Keratinocyte (primary cell): ENCODE measurements at regions not wholly inside any gene's neighbourhood (a gene's known extent, or its start where the extent isn't known, plus 50 kb on each side); places are given as distances from the start of the nearest gene placed in this dataset.

Experiments
- DNase-seq: peaks from one replicate; pipeline ENCODE4 v3.0.0-alpha.2; 2011; ENCODE audit warnings: low read depth, missing footprints, low spot score
- FAIRE-seq: peaks from 2 replicates; lab custom pipeline; 2011; peaks lifted over from hg19 to GRCh38; lab: Jason Lieb, UNC
- H2AFZ ChIP-seq: 2 replicates; pipeline ENCODE4 v1.6.0; 2012; ENCODE audit warnings: low read length, control low read depth, inconsistent platforms; ENCODE audit not compliant: control insufficient read depth
- H3K27ac ChIP-seq: 2 replicates; pipeline ENCODE4 v1.5.1; 2011; ENCODE audit warnings: low read length; ENCODE audit not compliant: control insufficient read depth, insufficient read depth
- H3K27me3 ChIP-seq: 3 replicates; pipeline ENCODE4 v1.6.0; 2011; ENCODE audit warnings: low read length; ENCODE audit not compliant: control insufficient read depth, insufficient read depth; ENCODE audit errors: extremely low read depth
- H3K36me3 ChIP-seq, 2 experiments: 2 replicates in 1 of 2; 3 replicates in 1 of 2; pipeline ENCODE4 v1.5.1; 2011; ENCODE audit warnings: low read length in 2 of 2, mild to moderate bottlenecking in 1 of 2; ENCODE audit not compliant: control insufficient read depth in 2 of 2, insufficient read depth in 2 of 2; ENCODE audit errors: extremely low read depth in 1 of 2
- H3K4me1 ChIP-seq: 3 replicates; pipeline ENCODE4 v1.5.1; 2011; ENCODE audit warnings: low read length; ENCODE audit not compliant: control insufficient read depth, insufficient read depth; ENCODE audit errors: extremely low read depth
- H3K4me2 ChIP-seq: 3 replicates; pipeline ENCODE4 v1.6.0; 2011; ENCODE audit warnings: low read depth, low read length; ENCODE audit not compliant: control insufficient read depth, insufficient read depth; ENCODE audit errors: extremely low read depth
- H3K4me3 ChIP-seq, 3 experiments: fragments of 200-600 bp in 1 of 3; sonication (generic) in 1 of 3; 2 replicates in 2 of 3; 3 replicates in 1 of 3; pipeline ENCODE4 v1.5.1; 2011 to 2016; ENCODE audit warnings: low read length in 3 of 3, mild to moderate bottlenecking in 3 of 3, control low read depth in 2 of 3, inconsistent platforms in 1 of 3, low read depth in 1 of 3, mixed read lengths in 1 of 3, mixed run types in 1 of 3, moderate library complexity in 1 of 3; ENCODE audit not compliant: control insufficient read depth in 2 of 3, insufficient read depth in 2 of 3; ENCODE audit errors: extremely low read depth in 1 of 3
- H3K79me2 ChIP-seq: 2 replicates; pipeline ENCODE4 v1.6.0; 2012; ENCODE audit warnings: low read length; ENCODE audit not compliant: control insufficient read depth, insufficient read depth
- H3K9ac ChIP-seq: 3 replicates; pipeline ENCODE4 v1.6.0; 2011; ENCODE audit warnings: low read length; ENCODE audit not compliant: control insufficient read depth, insufficient read depth; ENCODE audit errors: extremely low read depth
- H3K9me1 ChIP-seq: 3 replicates; pipeline ENCODE4 v1.6.0; 2011; ENCODE audit warnings: low read length; ENCODE audit not compliant: control insufficient read depth, insufficient read depth; ENCODE audit errors: extremely low read depth
- H3K9me3 ChIP-seq: 2 replicates; pipeline ENCODE4 v1.5.1; 2012; ENCODE audit warnings: low read depth, low read length; ENCODE audit not compliant: control insufficient read depth
- H4K20me1 ChIP-seq: 3 replicates; pipeline ENCODE4 v1.6.0; 2011; ENCODE audit warnings: low read length; ENCODE audit not compliant: control insufficient read depth, insufficient read depth; ENCODE audit errors: extremely low read depth
- CTCF ChIP-seq, 3 experiments: IDR thresholded peaks in 1 of 3; conservative IDR thresholded peaks in 1 of 3; optimal IDR thresholded peaks in 1 of 3; 2 replicates in 2 of 3; 3 replicates in 1 of 3; pipeline versions ENCODE3 to v1.5.1; 2011; ENCODE audit warnings: low read length in 3 of 3, mild to moderate bottlenecking in 3 of 3, moderate library complexity in 2 of 3, control low read depth in 1 of 3, inconsistent platforms in 1 of 3; ENCODE audit not compliant: insufficient read depth in 2 of 3; ENCODE audit errors: extremely low read depth in 1 of 3
- EZH2 ChIP-seq: IDR thresholded peaks from one replicate; pipeline ENCODE4 v1.6.1; 2012; ENCODE audit warnings: inconsistent platforms, mild to moderate bottlenecking, low read length, moderate library complexity
- dilution Hi-C: fragments of 300-500 bp; cut with MboI; formaldehyde crosslinking; loops from one replicate; pipeline ENCODE4 v1.7.0; 2020; ENCODE audit warnings: low sequenced_read_pairs; ENCODE audit not compliant: extremely low pct_ligation_motif_present

GRCh38 chr13:84973661-84974060, 825.6 kb downstream of the SLITRK6 start:
- H3K4me3 ChIP-seq: no peak overlapping the region
- H3K79me2 ChIP-seq: no peaks in the 10 kb centered on the region
- no peak overlapping the region for H3K9ac ChIP-seq
- no peaks in the 10 kb centered on the region for H3K9me1 ChIP-seq
- dilution Hi-C loops: no loop called here
- no peaks in the 10 kb centered on the region for H3K9me3 ChIP-seq
- DNase-seq: no peak
- TF ChIP-seq CTCF (optimal IDR thresholded peaks at IDR 0.05 in 1 of 3, IDR thresholded peaks at IDR 0.05 in 1 of 3, conservative IDR thresholded peaks at IDR 0.05 in 1 of 3; ENCODE audit: extremely low read depth in 1 of 3, insufficient read depth in 2 of 3, low read length in 3 of 3): no peak
- TF ChIP-seq EZH2: no peak
- no peaks in the 10 kb centered on the region for H3K4me1 ChIP-seq
- H3K27me3 ChIP-seq: no peaks in the 10 kb centered on the region
- H3K4me2 ChIP-seq: no peak overlapping the region
- no peak overlapping the region for H3K27ac ChIP-seq
- FAIRE-seq: no peak
- no peak overlapping the region for H2AFZ ChIP-seq
- no peaks in the 10 kb centered on the region for H4K20me1 ChIP-seq
- H3K36me3 ChIP-seq: no peaks in the 10 kb centered on the region

- Histone ChIP-seq H3K27ac (no peak overlapping the region), H3K9ac (no peak overlapping the region), H3K9me1 (no peaks in the 10 kb centered on the region), H3K27me3 (no peaks in the 10 kb centered on the region), H2AFZ (no peak overlapping the region), H3K9me3 (no peaks in the 10 kb centered on the region), H3K79me2 (no peaks in the 10 kb centered on the region), H3K4me1 (no peaks in the 10 kb centered on the region), H3K36me3 (no peaks in the 10 kb centered on the region), H3K4me2 (no peak overlapping the region), H3K4me3 (no peak overlapping the region), H4K20me1 (no peaks in the 10 kb centered on the region)
- dilution Hi-C loops: no loop called here
- TF ChIP-seq EZH2: no peak
- TF ChIP-seq CTCF (optimal IDR thresholded peaks at IDR 0.05 in 1 of 3, IDR thresholded peaks at IDR 0.05 in 1 of 3, conservative IDR thresholded peaks at IDR 0.05 in 1 of 3; ENCODE audit: extremely low read depth in 1 of 3, insufficient read depth in 2 of 3, low read length in 3 of 3): no peak
- DNase-seq (no peak), FAIRE-seq (no peak)
These were observed 826.3 kb downstream of the SLITRK6 start for GRCh38 chr13:84972907-84973306.
